A549 (cell line): ENCODE measurements at regions not wholly inside any gene's neighbourhood (a gene's known extent, or its start where the extent isn't known, plus 50 kb on each side); places are given as distances from the start of the nearest gene placed in this dataset.

Experiments used
- ATAC-seq, 2 experiments: fragments of 200-7000 bp in 1 of 2; fragments of >200 bp in 1 of 2; cut with Nextera tagmentation in 1 of 2; cut with Tn5 transposase in 1 of 2; 3 replicates each; pipeline versions ENCODE4 v1.8.0 to v1.9.1; 2018 to 2020; ENCODE audit warnings: mild to moderate bottlenecking in 1 of 2, moderate library complexity in 1 of 2
- CTCF ChIA-PET: fragments of 300-600 bp; sonication (Branson Sonifier 250); formaldehyde crosslinking; extraction: SDS; loops from one replicate; lab custom pipeline; 2021; ENCODE audit warnings: antibody characterized with exemption, inconsistent platforms; lab: Yijun Ruan, JAX
- POLR2A ChIA-PET: fragments of 350-600 bp; formaldehyde crosslinking; extraction: SDS; loops from one replicate; lab custom pipeline; 2021; ENCODE audit warnings: antibody characterized with exemption, inconsistent platforms; lab: Yijun Ruan, JAX
- DNase-seq, 2 experiments: peaks; one replicate each; pipeline versions ENCODE4 v3.0.0 to v3.0.0-alpha.2; 2011 to 2016; ENCODE audit warnings: low read depth in 1 of 2, low spot score in 1 of 2
- FAIRE-seq: peaks from 2 replicates; lab custom pipeline; 2011; peaks lifted over from hg19 to GRCh38; lab: Jason Lieb, UNC
- H3K27ac ChIP-seq, 2 experiments: fragments of >200 bp; sonication (Bioruptor Twin); formaldehyde crosslinking; 3 replicates each; pipeline ENCODE4 v1.5.1; 2016 to 2017
- H3K4me1 ChIP-seq: fragments of >200 bp; sonication (Bioruptor Twin); formaldehyde crosslinking; 3 replicates; pipeline ENCODE4 v1.6.1; 2016
- H3K4me2 ChIP-seq: fragments of >200 bp; sonication (Bioruptor Twin); formaldehyde crosslinking; 3 replicates; pipeline ENCODE4 v1.6.1; 2016
- H3K4me3 ChIP-seq: fragments of >200 bp; sonication (Bioruptor Twin); formaldehyde crosslinking; 3 replicates; pipeline ENCODE4 v1.5.1; 2016
- H3K9me3 ChIP-seq: fragments of >200 bp; sonication (Bioruptor Twin); formaldehyde crosslinking; 3 replicates; pipeline ENCODE4 v1.6.1; 2016
- CEBPB ChIP-seq, 2 experiments: fragments of >200 bp in 1 of 2; sonication (Bioruptor Twin) in 1 of 2; formaldehyde crosslinking in 1 of 2; IDR thresholded peaks; 2 replicates each; pipeline ENCODE4 v1.6.1; 2012 to 2016
- ESRRA ChIP-seq: fragments of 150-350 bp; IDR thresholded peaks from 2 replicates; pipeline ENCODE4 v1.6.1; 2014; ENCODE audit warnings: mild to moderate bottlenecking, low read length, borderline replicate concordance
- FOXS1 ChIP-seq: fragments of 250-450 bp; sonication (Bioruptor Pico); IDR thresholded peaks from 2 replicates; pipeline ENCODE4 v1.5.0; 2020; ENCODE audit warnings: mild to moderate bottlenecking, moderate library complexity
- HDAC2 ChIP-seq: fragments of 200-600 bp; sonication (generic); IDR thresholded peaks from 2 replicates; pipeline ENCODE4 v1.6.1; 2016
- HOXB5 ChIP-seq: fragments of 250-450 bp; sonication (Bioruptor Pico); IDR thresholded peaks from 2 replicates; pipeline ENCODE4 v1.5.0; 2020; ENCODE audit warnings: mild to moderate bottlenecking, moderate library complexity
- JUNB ChIP-seq: fragments of >200 bp; sonication (Bioruptor Twin); formaldehyde crosslinking; IDR thresholded peaks from 2 replicates; pipeline ENCODE4 v1.6.1; 2016
- KDM5A ChIP-seq: fragments of 200-600 bp; sonication (generic); IDR thresholded peaks from 2 replicates; pipeline ENCODE4 v1.6.1; 2016; ENCODE audit warnings: antibody characterized with exemption, mild to moderate bottlenecking
- MAFK ChIP-seq: fragments of 450-650 bp; IDR thresholded peaks from 2 replicates; pipeline ENCODE4 v1.6.1; 2014; ENCODE audit not compliant: partially characterized antibody
- NFE2L2 ChIP-seq: fragments of 150-350 bp; conservative IDR thresholded peaks from 2 replicates; pipeline ENCODE4 v1.6.1; 2014; ENCODE audit warnings: low read length
- NPAS2 ChIP-seq: fragments of 250-450 bp; sonication (Bioruptor Pico); IDR thresholded peaks from 2 replicates; pipeline ENCODE4 v1.8.0; 2022; ENCODE audit warnings: mild to moderate bottlenecking, moderate library complexity, borderline replicate concordance
- NR3C1 ChIP-seq: fragments of >200 bp; sonication (Bioruptor Twin); formaldehyde crosslinking; IDR thresholded peaks from 3 replicates; pipeline ENCODE4 v1.6.1; 2017
- POLR2AphosphoS2 ChIP-seq: conservative IDR thresholded peaks from 2 replicates; pipeline ENCODE4 v1.6.1; 2012; ENCODE audit warnings: low read length, improper control_type of control experiment, inconsistent platforms
- WGBS: methylation state at CpG from one replicate; pipeline ENCODE4 v1.1.6; 2017; ENCODE audit errors: missing lambda C conversion rate; 5-methylcytosine and 5-hydroxymethylcytosine counted together
- TF ChIP-seq, protein P1 (sequence below): fragments of 200-600 bp; sonication (generic); IDR thresholded peaks from 2 replicates; pipeline ENCODE4 v1.6.1; 2016; ENCODE audit warnings: antibody characterized with exemption, mild to moderate bottlenecking, moderate library complexity
- TF ChIP-seq, protein P2 (sequence below): fragments of 250-450 bp; sonication (Bioruptor Pico); IDR thresholded peaks from 2 replicates; pipeline ENCODE4 v1.5.0; 2021; ENCODE audit warnings: mild to moderate bottlenecking, moderate library complexity, borderline replicate concordance
- TF ChIP-seq, protein P3 (sequence below): fragments of 150-350 bp; IDR thresholded peaks from 2 replicates; pipeline ENCODE4 v1.6.1; 2014; ENCODE audit warnings: low read depth, mild to moderate bottlenecking, low read length
- TF ChIP-seq, protein P4 (sequence below): fragments of 450-650 bp; IDR thresholded peaks from 2 replicates; pipeline ENCODE4 v1.6.1; 2014; ENCODE audit warnings: antibody characterized with exemption
- TF ChIP-seq, protein P5 (sequence below): fragments of >200 bp; sonication (Bioruptor Twin); formaldehyde crosslinking; IDR thresholded peaks from 3 replicates; pipeline ENCODE4 v1.6.1; 2016
- TF ChIP-seq, protein P6 (sequence below): IDR thresholded peaks from 2 replicates; pipeline ENCODE4 v1.6.1; 2012; ENCODE audit warnings: low read depth, borderline replicate concordance
- TF ChIP-seq, protein P7 (sequence below): IDR thresholded peaks from 2 replicates; pipeline ENCODE4 v1.6.1; 2012

DNA sequence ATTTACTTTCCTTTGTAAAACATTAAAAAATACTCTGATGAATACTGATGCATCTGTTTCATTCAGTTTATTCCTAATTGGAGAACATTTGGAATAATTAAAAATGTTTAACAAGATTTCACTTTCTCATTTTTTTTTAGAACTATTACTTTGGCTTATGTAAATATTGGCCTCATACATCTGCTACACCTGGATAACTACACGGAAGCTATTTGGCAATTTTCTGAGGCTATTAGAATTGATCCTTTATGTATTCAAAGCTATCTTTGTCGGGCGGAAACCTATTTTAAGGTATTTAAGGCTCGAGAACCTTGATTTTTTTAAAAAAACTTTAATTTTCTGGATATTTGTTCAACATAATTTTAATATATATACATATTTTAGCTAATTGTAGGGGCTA lies 196.7 kb downstream of the TTC6 start:
- Histone ChIP-seq H3K4me3 (no peak overlapping the region), H3K9me3 (no peaks in the 10 kb centered on the region), H3K4me2 (no peak overlapping the region), H3K4me1 (no peaks in the 10 kb centered on the region), H3K27ac (no peak overlapping the region)
- no peak for DNase-seq
- ATAC-seq: no peak
- WGBS: 68% methylated on average over 4 of the region's 4 CpGs
- CTCF ChIA-PET: interaction anchor here (1.2 kb wide), 1 partner anchor 23 kb away, joined by 3 read pairs; no protein-coding TSS in a partner anchor
- FAIRE-seq: no peak
- no peak for TF ChIP-seq NPAS2 (CRISPR knock-in tag)
- no peak for TF ChIP-seq NR3C1
- TF ChIP-seq, protein P1, sequence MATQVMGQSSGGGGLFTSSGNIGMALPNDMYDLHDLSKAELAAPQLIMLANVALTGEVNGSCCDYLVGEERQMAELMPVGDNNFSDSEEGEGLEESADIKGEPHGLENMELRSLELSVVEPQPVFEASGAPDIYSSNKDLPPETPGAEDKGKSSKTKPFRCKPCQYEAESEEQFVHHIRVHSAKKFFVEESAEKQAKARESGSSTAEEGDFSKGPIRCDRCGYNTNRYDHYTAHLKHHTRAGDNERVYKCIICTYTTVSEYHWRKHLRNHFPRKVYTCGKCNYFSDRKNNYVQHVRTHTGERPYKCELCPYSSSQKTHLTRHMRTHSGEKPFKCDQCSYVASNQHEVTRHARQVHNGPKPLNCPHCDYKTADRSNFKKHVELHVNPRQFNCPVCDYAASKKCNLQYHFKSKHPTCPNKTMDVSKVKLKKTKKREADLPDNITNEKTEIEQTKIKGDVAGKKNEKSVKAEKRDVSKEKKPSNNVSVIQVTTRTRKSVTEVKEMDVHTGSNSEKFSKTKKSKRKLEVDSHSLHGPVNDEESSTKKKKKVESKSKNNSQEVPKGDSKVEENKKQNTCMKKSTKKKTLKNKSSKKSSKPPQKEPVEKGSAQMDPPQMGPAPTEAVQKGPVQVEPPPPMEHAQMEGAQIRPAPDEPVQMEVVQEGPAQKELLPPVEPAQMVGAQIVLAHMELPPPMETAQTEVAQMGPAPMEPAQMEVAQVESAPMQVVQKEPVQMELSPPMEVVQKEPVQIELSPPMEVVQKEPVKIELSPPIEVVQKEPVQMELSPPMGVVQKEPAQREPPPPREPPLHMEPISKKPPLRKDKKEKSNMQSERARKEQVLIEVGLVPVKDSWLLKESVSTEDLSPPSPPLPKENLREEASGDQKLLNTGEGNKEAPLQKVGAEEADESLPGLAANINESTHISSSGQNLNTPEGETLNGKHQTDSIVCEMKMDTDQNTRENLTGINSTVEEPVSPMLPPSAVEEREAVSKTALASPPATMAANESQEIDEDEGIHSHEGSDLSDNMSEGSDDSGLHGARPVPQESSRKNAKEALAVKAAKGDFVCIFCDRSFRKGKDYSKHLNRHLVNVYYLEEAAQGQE: no peak
- TF ChIP-seq, protein P2, sequence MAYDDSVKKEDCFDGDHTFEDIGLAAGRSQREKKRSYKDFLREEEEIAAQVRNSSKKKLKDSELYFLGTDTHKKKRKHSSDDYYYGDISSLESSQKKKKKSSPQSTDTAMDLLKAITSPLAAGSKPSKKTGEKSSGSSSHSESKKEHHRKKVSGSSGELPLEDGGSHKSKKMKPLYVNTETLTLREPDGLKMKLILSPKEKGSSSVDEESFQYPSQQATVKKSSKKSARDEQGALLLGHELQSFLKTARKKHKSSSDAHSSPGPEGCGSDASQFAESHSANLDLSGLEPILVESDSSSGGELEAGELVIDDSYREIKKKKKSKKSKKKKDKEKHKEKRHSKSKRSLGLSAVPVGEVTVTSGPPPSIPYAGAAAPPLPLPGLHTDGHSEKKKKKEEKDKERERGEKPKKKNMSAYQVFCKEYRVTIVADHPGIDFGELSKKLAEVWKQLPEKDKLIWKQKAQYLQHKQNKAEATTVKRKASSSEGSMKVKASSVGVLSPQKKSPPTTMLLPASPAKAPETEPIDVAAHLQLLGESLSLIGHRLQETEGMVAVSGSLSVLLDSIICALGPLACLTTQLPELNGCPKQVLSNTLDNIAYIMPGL (CRISPR knock-in tag): no peak
- no peak for TF ChIP-seq HOXB5
- TF ChIP-seq NFE2L2: no peak
- TF ChIP-seq, protein P3, sequence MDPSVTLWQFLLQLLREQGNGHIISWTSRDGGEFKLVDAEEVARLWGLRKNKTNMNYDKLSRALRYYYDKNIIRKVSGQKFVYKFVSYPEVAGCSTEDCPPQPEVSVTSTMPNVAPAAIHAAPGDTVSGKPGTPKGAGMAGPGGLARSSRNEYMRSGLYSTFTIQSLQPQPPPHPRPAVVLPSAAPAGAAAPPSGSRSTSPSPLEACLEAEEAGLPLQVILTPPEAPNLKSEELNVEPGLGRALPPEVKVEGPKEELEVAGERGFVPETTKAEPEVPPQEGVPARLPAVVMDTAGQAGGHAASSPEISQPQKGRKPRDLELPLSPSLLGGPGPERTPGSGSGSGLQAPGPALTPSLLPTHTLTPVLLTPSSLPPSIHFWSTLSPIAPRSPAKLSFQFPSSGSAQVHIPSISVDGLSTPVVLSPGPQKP: no peak
- TF ChIP-seq, protein P4, sequence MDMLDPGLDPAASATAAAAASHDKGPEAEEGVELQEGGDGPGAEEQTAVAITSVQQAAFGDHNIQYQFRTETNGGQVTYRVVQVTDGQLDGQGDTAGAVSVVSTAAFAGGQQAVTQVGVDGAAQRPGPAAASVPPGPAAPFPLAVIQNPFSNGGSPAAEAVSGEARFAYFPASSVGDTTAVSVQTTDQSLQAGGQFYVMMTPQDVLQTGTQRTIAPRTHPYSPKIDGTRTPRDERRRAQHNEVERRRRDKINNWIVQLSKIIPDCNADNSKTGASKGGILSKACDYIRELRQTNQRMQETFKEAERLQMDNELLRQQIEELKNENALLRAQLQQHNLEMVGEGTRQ: no peak
- TF ChIP-seq JUNB: no peak
- no peak for TF ChIP-seq KDM5A
- no peak for TF ChIP-seq CEBPB (IDR thresholded peaks at IDR 0.05)
- TF ChIP-seq, protein P5, sequence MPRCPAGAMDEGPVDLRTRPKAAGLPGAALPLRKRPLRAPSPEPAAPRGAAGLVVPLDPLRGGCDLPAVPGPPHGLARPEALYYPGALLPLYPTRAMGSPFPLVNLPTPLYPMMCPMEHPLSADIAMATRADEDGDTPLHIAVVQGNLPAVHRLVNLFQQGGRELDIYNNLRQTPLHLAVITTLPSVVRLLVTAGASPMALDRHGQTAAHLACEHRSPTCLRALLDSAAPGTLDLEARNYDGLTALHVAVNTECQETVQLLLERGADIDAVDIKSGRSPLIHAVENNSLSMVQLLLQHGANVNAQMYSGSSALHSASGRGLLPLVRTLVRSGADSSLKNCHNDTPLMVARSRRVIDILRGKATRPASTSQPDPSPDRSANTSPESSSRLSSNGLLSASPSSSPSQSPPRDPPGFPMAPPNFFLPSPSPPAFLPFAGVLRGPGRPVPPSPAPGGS: no peak
- TF ChIP-seq FOXS1: no peak
- no peak for TF ChIP-seq HDAC2
- TF ChIP-seq POLR2AphosphoS2: no peak
- TF ChIP-seq ESRRA: no peak
- TF ChIP-seq MAFK: no peak
- TF ChIP-seq, protein P6, sequence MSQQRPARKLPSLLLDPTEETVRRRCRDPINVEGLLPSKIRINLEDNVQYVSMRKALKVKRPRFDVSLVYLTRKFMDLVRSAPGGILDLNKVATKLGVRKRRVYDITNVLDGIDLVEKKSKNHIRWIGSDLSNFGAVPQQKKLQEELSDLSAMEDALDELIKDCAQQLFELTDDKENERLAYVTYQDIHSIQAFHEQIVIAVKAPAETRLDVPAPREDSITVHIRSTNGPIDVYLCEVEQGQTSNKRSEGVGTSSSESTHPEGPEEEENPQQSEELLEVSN: no peak
- TF ChIP-seq, protein P7, sequence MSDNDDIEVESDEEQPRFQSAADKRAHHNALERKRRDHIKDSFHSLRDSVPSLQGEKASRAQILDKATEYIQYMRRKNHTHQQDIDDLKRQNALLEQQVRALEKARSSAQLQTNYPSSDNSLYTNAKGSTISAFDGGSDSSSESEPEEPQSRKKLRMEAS: no peak
- TF ChIP-seq, all 56 proteins: peak for 0
- POLR2A ChIA-PET: no interaction called here
